Ammon's horn (tissue), 1 donor: ENCODE measurements at regions not wholly inside any gene's neighbourhood (a gene's known extent, or its start where the extent isn't known, plus 50 kb on each side); places are given as distances from the start of the nearest gene placed in this dataset.

Source experiments
- DNase-seq: peaks from one replicate; pipeline ENCODE4 v3.0.0-alpha.2; 2016; ENCODE audit warnings: low spot score

DNA sequence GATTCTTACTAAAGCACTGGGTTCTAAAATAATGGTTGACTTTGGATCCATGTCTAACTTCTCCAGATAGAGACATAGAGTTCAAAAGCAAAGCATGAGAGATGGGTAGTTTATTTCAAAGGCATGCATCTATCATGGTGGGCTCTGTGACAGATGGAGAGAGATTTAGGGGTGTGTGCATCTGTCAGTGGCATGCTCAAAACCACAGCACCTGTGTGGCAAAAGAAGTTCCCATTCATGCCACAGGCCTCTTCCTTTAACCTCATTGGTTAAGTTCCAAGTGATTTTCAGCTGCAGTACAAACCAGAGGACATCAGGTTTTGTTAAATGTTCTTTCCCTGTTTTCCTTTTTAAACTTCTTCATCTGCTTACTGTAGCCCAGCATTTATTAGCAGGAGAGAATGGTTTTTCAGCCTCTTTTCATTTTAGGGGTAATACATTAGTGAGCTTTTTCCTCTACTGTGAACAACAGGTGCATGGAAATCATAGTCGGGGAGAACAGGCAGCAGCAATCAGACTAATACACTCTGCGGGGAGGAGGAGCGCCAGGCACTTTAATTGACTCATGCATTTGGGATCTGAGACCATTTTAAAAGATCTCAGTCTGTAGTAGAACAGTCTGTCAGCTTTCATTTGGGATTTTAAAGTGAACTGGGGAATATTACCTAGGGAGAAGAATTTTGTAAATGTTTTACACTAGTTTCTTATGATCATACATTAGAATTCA, 52.4 kb upstream of the UPP2 start:
- peak; percentile 17 for DNase-seq

DNA sequence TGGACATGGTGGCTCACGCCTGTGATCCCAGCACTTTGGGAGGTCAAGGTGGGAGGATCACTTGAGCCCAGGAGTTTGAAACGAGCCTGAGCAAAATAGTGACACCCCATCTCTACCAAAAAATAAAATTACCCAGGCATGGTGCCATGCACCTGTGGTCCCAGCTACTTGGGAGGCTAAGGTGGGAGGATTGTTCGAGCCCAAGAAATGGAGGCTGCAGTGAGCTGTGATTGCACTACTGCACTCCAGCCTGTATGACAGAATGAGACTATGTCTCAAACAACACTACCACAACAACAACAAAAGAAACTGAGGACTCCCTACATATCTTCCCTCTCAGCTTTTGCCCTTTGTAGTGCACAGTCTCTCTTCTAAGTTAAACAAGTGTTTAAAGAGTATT, 53.3 kb upstream of the UPP2 start:
- DNase-seq = no peak

DNA sequence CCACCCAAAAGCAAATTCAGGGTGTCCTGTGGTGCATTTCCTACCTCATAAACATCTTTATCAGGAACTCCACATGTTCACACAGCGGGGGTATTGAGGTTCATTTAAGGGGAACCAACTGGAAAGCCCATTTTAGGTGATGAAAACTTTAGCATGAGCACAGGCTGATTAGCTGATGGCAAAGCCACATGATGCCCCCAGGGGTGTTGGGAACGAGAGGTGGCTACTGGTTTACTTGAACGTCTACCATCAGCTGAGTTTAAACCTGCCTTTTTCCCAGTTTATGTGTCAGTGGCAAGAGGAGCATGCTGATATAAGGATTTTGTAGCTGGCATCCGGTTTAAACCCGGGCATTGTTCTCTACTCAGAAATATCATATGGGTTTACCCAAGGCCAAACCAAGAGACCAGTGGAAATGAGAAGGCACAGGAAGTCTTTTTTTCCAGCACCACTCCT, 54.5 kb upstream of the UPP2 start:
- DNase-seq = no peak

GRCh38 chr2:158046121-158046880, 55.4 kb upstream of the UPP2 start:
- no peak for DNase-seq

GRCh38 chr2:158045362-158045761, 56.3 kb upstream of the UPP2 start:
- DNase-seq = no peak

- DNase-seq = no peak
Measured at GRCh38 chr2:158043181-158043948, 58.3 kb upstream of the UPP2 start.

- DNase-seq = no peak
Measured at GRCh38 chr2:158042666-158043065, 59.0 kb upstream of the UPP2 start.

- no peak for DNase-seq
Measured at GRCh38 chr2:158042245-158042644, 59.4 kb upstream of the UPP2 start.

DNA sequence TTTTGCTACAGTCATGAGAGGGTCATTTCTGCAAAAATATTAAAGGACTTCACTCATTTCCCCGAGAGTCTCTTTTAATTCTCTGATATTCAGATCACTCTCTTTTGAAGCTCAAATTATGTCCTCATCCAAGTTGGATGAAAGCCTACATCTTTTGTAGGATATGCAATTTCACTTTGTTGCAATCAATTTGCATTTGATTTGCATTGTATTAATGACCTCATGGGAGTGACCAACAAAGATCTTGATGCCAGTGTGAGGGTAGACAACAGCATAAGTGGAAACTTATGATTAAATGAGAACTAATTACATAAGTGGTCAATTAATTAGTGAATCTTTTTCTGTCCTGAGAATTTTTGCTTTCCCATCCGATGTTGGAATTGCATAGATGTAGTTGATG, 60.3 kb upstream of the UPP2 start:
- DNase-seq = no peak

DNA sequence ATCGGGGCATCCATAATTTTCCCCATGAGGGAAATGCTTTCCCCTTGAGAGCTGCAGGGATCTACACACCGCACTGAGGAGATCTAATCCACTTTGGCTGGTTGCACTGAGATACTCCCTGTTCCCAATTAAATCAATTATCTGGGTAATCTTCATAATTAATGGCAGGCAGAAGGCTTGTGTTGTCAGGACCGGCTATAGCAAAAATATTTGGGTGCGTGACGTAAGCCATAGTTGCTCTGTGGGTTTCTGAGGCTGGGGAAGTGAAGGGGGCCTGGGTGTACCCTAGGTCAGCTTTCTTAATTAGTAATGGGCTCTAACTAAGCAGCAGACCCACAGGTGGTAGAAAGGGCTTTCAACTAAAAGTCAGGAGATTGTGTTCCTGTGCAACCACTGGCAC, 62.8 kb upstream of the UPP2 start:
- no peak for DNase-seq

GRCh38 chr2:158034198-158034866, 67.3 kb upstream of the UPP2 start:
- DNase-seq = peak; percentile 57

- DNase-seq = no peak
Measured at GRCh38 chr2:158031371-158031770, 70.3 kb upstream of the UPP2 start.

- no peak for DNase-seq
Measured at GRCh38 chr2:158025255-158025996, 76.2 kb upstream of the UPP2 start.

GRCh38 chr2:158024288-158024898, 77.3 kb upstream of the UPP2 start:
- peak; percentile 53 for DNase-seq

- DNase-seq = no peak
Measured at GRCh38 chr2:158022888-158023287, 78.8 kb upstream of the UPP2 start.

DNA sequence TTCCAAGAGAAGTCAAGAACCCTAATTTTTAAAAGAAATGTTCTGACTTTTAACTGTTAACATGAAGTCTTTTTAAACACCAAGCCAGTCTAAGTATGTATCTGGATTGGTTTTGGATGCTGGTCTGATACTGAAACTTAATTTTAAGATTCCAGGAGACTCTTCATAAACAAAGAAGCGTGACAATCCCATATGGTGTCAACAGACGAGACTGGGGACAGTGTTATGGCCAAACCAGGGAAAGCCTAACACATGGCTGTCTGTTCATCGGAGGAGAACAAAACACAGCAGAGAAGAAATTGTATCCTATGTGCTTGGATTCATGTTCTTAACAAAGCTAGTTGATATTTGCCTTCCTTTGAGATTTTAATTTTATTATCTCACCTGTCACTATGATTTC, 80.5 kb upstream of the UPP2 start:
- DNase-seq = no peak

- DNase-seq = no peak
Measured at GRCh38 chr2:158015428-158016076, 86.1 kb upstream of the UPP2 start.

DNA sequence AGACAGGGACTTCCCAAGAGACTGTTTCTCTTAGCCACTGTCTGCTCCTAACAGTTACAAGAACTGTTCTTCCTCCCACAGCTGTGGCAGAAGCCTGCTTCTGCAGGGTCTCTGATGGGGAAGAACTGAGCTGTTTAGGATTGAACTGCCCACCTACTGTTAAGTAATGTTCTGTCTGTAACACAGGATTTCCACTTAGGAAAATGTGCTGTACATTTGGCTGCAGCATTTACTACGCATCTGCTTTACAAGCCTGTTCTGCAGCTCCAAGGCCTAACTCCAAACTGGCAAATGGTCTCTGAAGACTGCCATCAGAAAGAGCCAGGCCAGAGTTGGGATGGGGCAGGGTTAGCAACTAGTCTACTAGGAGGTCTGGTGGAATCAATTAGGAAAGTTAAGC, 87.8 kb upstream of the UPP2 start:
- peak; percentile 33 for DNase-seq

GRCh38 chr2:158011055-158011771, 90.5 kb upstream of the UPP2 start:
- DNase-seq = no peak

GRCh38 chr2:158009399-158009798, 92.3 kb upstream of the UPP2 start:
- DNase-seq = no peak
